HEK293 (cell line): ENCODE measurements at regions not wholly inside any gene's neighbourhood (a gene's known extent, or its start where the extent isn't known, plus 50 kb on each side); places are given as distances from the start of the nearest gene placed in this dataset.

ENCODE experiments used
- BCL11B ChIP-seq: fragments of 450-650 bp; formaldehyde crosslinking; IDR thresholded peaks from 2 replicates; pipeline ENCODE4 v1.5.1; 2016; ENCODE audit warnings: low read depth, missing biosample characterization, missing genetic modification characterization
- KLF10 ChIP-seq: fragments of 450-650 bp; IDR thresholded peaks from 2 replicates; pipeline ENCODE4 v1.5.1; 2018; ENCODE audit warnings: missing biosample characterization, mild to moderate bottlenecking, missing genetic modification characterization
- YY1 ChIP-seq: fragments of 450-650 bp; formaldehyde crosslinking; IDR thresholded peaks from 2 replicates; pipeline ENCODE4 v1.5.1; 2018; ENCODE audit warnings: missing biosample characterization, missing genetic modification characterization
- ZBTB21 ChIP-seq: fragments of 450-650 bp; formaldehyde crosslinking; IDR thresholded peaks from 2 replicates; pipeline ENCODE4 v1.5.1; 2017; ENCODE audit warnings: missing biosample characterization, missing genetic modification characterization
- ZFP37 ChIP-seq: fragments of 450-650 bp; formaldehyde crosslinking; IDR thresholded peaks from 2 replicates; pipeline ENCODE4 v1.5.1; 2016; ENCODE audit warnings: missing biosample characterization, missing genetic modification characterization
- ZNF16 ChIP-seq: fragments of 450-650 bp; formaldehyde crosslinking; IDR thresholded peaks from 2 replicates; pipeline ENCODE4 v1.5.1; 2016; ENCODE audit warnings: low read depth, missing biosample characterization, missing genetic modification characterization
- TF ChIP-seq, protein P1 (sequence below): fragments of 450-650 bp; formaldehyde crosslinking; IDR thresholded peaks from 2 replicates; pipeline ENCODE4 v1.5.1; 2016; ENCODE audit warnings: missing biosample characterization, missing genetic modification characterization
- TF ChIP-seq, protein P2 (sequence below): fragments of 450-650 bp; formaldehyde crosslinking; IDR thresholded peaks from 2 replicates; pipeline ENCODE4 v1.5.1; 2016; ENCODE audit warnings: missing biosample characterization, missing genetic modification characterization
- TF ChIP-seq, protein P3 (sequence below): fragments of 450-650 bp; formaldehyde crosslinking; IDR thresholded peaks from 2 replicates; pipeline ENCODE4 v1.5.1; 2016; ENCODE audit warnings: missing biosample characterization, missing genetic modification characterization
- TF ChIP-seq, protein P4 (sequence below): fragments of 450-650 bp; formaldehyde crosslinking; IDR thresholded peaks from 2 replicates; pipeline ENCODE4 v1.5.1; 2016; ENCODE audit warnings: missing biosample characterization, missing genetic modification characterization
- TF ChIP-seq, protein P5 (sequence below): fragments of 450-650 bp; formaldehyde crosslinking; IDR thresholded peaks from 2 replicates; pipeline ENCODE4 v1.5.1; 2016; ENCODE audit warnings: missing biosample characterization, missing genetic modification characterization
- TF ChIP-seq, protein P6 (sequence below): fragments of 450-650 bp; formaldehyde crosslinking; IDR thresholded peaks from 2 replicates; pipeline ENCODE4 v1.5.1; 2016; ENCODE audit warnings: missing biosample characterization, missing genetic modification characterization
- TF ChIP-seq, protein P7 (sequence below): fragments of 450-650 bp; formaldehyde crosslinking; IDR thresholded peaks from 2 replicates; pipeline ENCODE4 v1.5.1; 2016; ENCODE audit warnings: missing biosample characterization, missing genetic modification characterization

DNA sequence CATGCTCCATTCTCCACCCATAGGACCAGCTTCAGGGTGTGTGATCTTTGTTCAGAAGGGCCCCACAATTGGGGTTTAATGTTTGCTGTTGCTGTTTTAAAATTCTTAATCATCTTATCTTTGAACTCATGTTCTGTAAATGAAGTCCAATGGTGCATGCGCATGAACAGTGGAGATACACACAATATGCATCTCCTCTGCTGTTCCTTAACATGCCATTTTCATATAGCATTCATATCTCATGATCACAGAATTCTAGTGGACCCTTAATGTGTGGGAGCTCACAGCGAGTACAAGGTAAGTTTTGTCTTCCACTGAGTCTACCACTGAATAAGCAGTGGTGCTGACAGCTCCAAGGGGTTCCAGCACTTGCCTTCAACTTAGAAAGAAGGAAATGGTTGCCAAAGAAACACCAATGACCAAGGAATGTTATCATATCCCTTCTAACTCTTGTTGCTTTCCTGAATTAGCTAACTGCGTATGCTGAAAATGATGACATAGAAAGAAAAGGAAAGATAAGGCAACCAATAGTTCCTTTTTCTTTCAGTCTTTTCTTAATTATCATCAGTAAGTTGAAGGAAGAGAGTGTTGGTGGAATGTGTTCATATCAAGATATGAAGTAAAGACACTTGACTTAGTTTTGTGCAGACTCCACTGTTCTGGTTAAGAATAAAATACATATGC, 149.3 kb upstream of the FOXN2 start:
- TF ChIP-seq, protein P1, sequence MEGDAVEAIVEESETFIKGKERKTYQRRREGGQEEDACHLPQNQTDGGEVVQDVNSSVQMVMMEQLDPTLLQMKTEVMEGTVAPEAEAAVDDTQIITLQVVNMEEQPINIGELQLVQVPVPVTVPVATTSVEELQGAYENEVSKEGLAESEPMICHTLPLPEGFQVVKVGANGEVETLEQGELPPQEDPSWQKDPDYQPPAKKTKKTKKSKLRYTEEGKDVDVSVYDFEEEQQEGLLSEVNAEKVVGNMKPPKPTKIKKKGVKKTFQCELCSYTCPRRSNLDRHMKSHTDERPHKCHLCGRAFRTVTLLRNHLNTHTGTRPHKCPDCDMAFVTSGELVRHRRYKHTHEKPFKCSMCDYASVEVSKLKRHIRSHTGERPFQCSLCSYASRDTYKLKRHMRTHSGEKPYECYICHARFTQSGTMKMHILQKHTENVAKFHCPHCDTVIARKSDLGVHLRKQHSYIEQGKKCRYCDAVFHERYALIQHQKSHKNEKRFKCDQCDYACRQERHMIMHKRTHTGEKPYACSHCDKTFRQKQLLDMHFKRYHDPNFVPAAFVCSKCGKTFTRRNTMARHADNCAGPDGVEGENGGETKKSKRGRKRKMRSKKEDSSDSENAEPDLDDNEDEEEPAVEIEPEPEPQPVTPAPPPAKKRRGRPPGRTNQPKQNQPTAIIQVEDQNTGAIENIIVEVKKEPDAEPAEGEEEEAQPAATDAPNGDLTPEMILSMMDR (tag by site-specific recombination) = no peak
- TF ChIP-seq, protein P2, sequence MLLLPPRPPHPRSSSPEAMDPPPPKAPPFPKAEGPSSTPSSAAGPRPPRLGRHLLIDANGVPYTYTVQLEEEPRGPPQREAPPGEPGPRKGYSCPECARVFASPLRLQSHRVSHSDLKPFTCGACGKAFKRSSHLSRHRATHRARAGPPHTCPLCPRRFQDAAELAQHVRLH (tag by site-specific recombination) = no peak
- TF ChIP-seq, protein P3, sequence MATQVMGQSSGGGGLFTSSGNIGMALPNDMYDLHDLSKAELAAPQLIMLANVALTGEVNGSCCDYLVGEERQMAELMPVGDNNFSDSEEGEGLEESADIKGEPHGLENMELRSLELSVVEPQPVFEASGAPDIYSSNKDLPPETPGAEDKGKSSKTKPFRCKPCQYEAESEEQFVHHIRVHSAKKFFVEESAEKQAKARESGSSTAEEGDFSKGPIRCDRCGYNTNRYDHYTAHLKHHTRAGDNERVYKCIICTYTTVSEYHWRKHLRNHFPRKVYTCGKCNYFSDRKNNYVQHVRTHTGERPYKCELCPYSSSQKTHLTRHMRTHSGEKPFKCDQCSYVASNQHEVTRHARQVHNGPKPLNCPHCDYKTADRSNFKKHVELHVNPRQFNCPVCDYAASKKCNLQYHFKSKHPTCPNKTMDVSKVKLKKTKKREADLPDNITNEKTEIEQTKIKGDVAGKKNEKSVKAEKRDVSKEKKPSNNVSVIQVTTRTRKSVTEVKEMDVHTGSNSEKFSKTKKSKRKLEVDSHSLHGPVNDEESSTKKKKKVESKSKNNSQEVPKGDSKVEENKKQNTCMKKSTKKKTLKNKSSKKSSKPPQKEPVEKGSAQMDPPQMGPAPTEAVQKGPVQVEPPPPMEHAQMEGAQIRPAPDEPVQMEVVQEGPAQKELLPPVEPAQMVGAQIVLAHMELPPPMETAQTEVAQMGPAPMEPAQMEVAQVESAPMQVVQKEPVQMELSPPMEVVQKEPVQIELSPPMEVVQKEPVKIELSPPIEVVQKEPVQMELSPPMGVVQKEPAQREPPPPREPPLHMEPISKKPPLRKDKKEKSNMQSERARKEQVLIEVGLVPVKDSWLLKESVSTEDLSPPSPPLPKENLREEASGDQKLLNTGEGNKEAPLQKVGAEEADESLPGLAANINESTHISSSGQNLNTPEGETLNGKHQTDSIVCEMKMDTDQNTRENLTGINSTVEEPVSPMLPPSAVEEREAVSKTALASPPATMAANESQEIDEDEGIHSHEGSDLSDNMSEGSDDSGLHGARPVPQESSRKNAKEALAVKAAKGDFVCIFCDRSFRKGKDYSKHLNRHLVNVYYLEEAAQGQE = no peak
- TF ChIP-seq KLF10 (tag by site-specific recombination) (no peak), BCL11B (tag by site-specific recombination) (no peak), ZBTB21 (no peak), YY1 (no peak), ZFP37 (tag by site-specific recombination) (no peak), ZNF16 (tag by site-specific recombination) (no peak)
- TF ChIP-seq, protein P4, sequence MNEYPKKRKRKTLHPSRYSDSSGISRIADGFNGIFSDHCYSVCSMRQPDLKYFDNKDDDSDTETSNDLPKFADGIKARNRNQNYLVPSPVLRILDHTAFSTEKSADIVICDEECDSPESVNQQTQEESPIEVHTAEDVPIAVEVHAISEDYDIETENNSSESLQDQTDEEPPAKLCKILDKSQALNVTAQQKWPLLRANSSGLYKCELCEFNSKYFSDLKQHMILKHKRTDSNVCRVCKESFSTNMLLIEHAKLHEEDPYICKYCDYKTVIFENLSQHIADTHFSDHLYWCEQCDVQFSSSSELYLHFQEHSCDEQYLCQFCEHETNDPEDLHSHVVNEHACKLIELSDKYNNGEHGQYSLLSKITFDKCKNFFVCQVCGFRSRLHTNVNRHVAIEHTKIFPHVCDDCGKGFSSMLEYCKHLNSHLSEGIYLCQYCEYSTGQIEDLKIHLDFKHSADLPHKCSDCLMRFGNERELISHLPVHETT (tag by site-specific recombination) = no peak
- TF ChIP-seq, protein P5, sequence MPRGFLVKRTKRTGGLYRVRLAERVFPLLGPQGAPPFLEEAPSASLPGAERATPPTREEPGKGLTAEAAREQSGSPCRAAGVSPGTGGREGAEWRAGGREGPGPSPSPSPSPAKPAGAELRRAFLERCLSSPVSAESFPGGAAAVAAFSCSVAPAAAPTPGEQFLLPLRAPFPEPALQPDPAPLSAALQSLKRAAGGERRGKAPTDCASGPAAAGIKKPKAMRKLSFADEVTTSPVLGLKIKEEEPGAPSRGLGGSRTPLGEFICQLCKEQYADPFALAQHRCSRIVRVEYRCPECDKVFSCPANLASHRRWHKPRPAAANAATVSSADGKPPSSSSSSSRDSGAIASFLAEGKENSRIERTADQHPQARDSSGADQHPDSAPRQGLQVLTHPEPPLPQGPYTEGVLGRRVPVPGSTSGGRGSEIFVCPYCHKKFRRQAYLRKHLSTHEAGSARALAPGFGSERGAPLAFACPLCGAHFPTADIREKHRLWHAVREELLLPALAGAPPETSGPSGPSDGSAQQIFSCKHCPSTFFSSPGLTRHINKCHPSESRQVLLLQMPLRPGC (tag by site-specific recombination) = no peak
- TF ChIP-seq, protein P6, sequence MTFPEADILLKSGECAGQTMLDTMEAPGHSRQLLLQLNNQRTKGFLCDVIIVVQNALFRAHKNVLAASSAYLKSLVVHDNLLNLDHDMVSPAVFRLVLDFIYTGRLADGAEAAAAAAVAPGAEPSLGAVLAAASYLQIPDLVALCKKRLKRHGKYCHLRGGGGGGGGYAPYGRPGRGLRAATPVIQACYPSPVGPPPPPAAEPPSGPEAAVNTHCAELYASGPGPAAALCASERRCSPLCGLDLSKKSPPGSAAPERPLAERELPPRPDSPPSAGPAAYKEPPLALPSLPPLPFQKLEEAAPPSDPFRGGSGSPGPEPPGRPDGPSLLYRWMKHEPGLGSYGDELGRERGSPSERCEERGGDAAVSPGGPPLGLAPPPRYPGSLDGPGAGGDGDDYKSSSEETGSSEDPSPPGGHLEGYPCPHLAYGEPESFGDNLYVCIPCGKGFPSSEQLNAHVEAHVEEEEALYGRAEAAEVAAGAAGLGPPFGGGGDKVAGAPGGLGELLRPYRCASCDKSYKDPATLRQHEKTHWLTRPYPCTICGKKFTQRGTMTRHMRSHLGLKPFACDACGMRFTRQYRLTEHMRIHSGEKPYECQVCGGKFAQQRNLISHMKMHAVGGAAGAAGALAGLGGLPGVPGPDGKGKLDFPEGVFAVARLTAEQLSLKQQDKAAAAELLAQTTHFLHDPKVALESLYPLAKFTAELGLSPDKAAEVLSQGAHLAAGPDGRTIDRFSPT = no peak
- TF ChIP-seq, protein P7, sequence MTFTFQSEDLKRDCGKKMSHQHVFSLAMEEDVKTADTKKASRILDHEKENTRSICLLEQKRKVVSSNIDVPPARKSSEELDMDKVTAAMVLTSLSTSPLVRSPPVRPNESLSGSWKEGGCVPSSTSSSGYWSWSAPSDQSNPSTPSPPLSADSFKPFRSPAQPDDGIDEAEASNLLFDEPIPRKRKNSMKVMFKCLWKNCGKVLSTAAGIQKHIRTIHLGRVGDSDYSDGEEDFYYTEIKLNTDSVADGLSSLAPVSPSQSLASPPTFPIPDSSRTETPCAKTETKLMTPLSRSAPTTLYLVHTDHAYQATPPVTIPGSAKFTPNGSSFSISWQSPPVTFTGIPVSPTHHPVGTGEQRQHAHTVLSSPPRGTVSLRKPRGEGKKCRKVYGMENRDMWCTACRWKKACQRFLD (tag by site-specific recombination) = no peak
